Keratinocyte (primary cell): ENCODE measurements at regions not wholly inside any gene's neighbourhood (a gene's known extent, or its start where the extent isn't known, plus 50 kb on each side); places are given as distances from the start of the nearest gene placed in this dataset.

Experiments
- DNase-seq: peaks from one replicate; pipeline ENCODE4 v3.0.0-alpha.2; 2011; ENCODE audit warnings: low read depth, missing footprints, low spot score
- FAIRE-seq: peaks from 2 replicates; lab custom pipeline; 2011; peaks lifted over from hg19 to GRCh38; lab: Jason Lieb, UNC
- H2AFZ ChIP-seq: 2 replicates; pipeline ENCODE4 v1.6.0; 2012; ENCODE audit warnings: low read length, control low read depth, inconsistent platforms; ENCODE audit not compliant: control insufficient read depth
- H3K27ac ChIP-seq: 2 replicates; pipeline ENCODE4 v1.5.1; 2011; ENCODE audit warnings: low read length; ENCODE audit not compliant: control insufficient read depth, insufficient read depth
- H3K27me3 ChIP-seq: 3 replicates; pipeline ENCODE4 v1.6.0; 2011; ENCODE audit warnings: low read length; ENCODE audit not compliant: control insufficient read depth, insufficient read depth; ENCODE audit errors: extremely low read depth
- H3K36me3 ChIP-seq, 2 experiments: 2 replicates in 1 of 2; 3 replicates in 1 of 2; pipeline ENCODE4 v1.5.1; 2011; ENCODE audit warnings: low read length in 2 of 2, mild to moderate bottlenecking in 1 of 2; ENCODE audit not compliant: control insufficient read depth in 2 of 2, insufficient read depth in 2 of 2; ENCODE audit errors: extremely low read depth in 1 of 2
- H3K4me1 ChIP-seq: 3 replicates; pipeline ENCODE4 v1.5.1; 2011; ENCODE audit warnings: low read length; ENCODE audit not compliant: control insufficient read depth, insufficient read depth; ENCODE audit errors: extremely low read depth
- H3K4me2 ChIP-seq: 3 replicates; pipeline ENCODE4 v1.6.0; 2011; ENCODE audit warnings: low read depth, low read length; ENCODE audit not compliant: control insufficient read depth, insufficient read depth; ENCODE audit errors: extremely low read depth
- H3K4me3 ChIP-seq, 3 experiments: fragments of 200-600 bp in 1 of 3; sonication (generic) in 1 of 3; 2 replicates in 2 of 3; 3 replicates in 1 of 3; pipeline ENCODE4 v1.5.1; 2011 to 2016; ENCODE audit warnings: low read length in 3 of 3, mild to moderate bottlenecking in 3 of 3, control low read depth in 2 of 3, inconsistent platforms in 1 of 3, low read depth in 1 of 3, mixed read lengths in 1 of 3, mixed run types in 1 of 3, moderate library complexity in 1 of 3; ENCODE audit not compliant: control insufficient read depth in 2 of 3, insufficient read depth in 2 of 3; ENCODE audit errors: extremely low read depth in 1 of 3
- H3K79me2 ChIP-seq: 2 replicates; pipeline ENCODE4 v1.6.0; 2012; ENCODE audit warnings: low read length; ENCODE audit not compliant: control insufficient read depth, insufficient read depth
- H3K9ac ChIP-seq: 3 replicates; pipeline ENCODE4 v1.6.0; 2011; ENCODE audit warnings: low read length; ENCODE audit not compliant: control insufficient read depth, insufficient read depth; ENCODE audit errors: extremely low read depth
- H3K9me1 ChIP-seq: 3 replicates; pipeline ENCODE4 v1.6.0; 2011; ENCODE audit warnings: low read length; ENCODE audit not compliant: control insufficient read depth, insufficient read depth; ENCODE audit errors: extremely low read depth
- H3K9me3 ChIP-seq: 2 replicates; pipeline ENCODE4 v1.5.1; 2012; ENCODE audit warnings: low read depth, low read length; ENCODE audit not compliant: control insufficient read depth
- H4K20me1 ChIP-seq: 3 replicates; pipeline ENCODE4 v1.6.0; 2011; ENCODE audit warnings: low read length; ENCODE audit not compliant: control insufficient read depth, insufficient read depth; ENCODE audit errors: extremely low read depth
- EZH2 ChIP-seq: IDR thresholded peaks from one replicate; pipeline ENCODE4 v1.6.1; 2012; ENCODE audit warnings: inconsistent platforms, mild to moderate bottlenecking, low read length, moderate library complexity
- dilution Hi-C: fragments of 300-500 bp; cut with MboI; formaldehyde crosslinking; loops from one replicate; pipeline ENCODE4 v1.7.0; 2020; ENCODE audit warnings: low sequenced_read_pairs; ENCODE audit not compliant: extremely low pct_ligation_motif_present
- TF ChIP-seq, protein P1 (sequence below), 3 experiments: IDR thresholded peaks in 1 of 3; conservative IDR thresholded peaks in 1 of 3; optimal IDR thresholded peaks in 1 of 3; 2 replicates in 2 of 3; 3 replicates in 1 of 3; pipeline versions ENCODE3 to v1.5.1; 2011; ENCODE audit warnings: low read length in 3 of 3, mild to moderate bottlenecking in 3 of 3, moderate library complexity in 2 of 3, control low read depth in 1 of 3, inconsistent platforms in 1 of 3; ENCODE audit not compliant: insufficient read depth in 2 of 3; ENCODE audit errors: extremely low read depth in 1 of 3

DNA sequence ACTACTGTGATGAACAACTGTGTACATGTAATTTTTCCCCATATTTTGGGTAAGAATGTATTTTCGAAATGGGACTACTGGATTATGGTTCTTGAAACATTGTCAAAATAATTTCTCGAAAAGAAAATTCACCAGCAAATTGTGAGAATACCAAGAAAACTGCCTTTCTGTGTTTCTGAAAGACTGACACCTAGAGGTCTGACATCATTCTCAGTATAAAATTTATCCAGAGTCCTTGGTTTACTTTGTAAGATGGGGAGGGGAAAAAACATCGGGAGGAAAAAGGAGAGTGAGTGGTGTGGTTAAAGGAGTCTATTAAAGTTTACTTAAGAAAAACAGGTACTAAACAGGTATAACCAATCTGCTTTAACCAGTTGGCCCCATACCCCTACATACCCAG lies 149.2 kb downstream of the CEP120 start:
- H3K9ac ChIP-seq, result no peak overlapping the region
- no peaks in the 10 kb centered on the region for H3K9me1 ChIP-seq
- no peak overlapping the region for H3K4me3 ChIP-seq
- no peak for DNase-seq
- no peaks in the 10 kb centered on the region for H3K4me1 ChIP-seq
- H3K36me3 ChIP-seq, result no peaks in the 10 kb centered on the region
- H3K27ac ChIP-seq, result no peak overlapping the region
- dilution Hi-C loops, result no loop called here
- H3K9me3 ChIP-seq, result no peaks in the 10 kb centered on the region
- no peak overlapping the region for H3K4me2 ChIP-seq
- H2AFZ ChIP-seq, result no peak overlapping the region
- FAIRE-seq, result no peak
- no peak for TF ChIP-seq EZH2
- TF ChIP-seq, protein P1, sequence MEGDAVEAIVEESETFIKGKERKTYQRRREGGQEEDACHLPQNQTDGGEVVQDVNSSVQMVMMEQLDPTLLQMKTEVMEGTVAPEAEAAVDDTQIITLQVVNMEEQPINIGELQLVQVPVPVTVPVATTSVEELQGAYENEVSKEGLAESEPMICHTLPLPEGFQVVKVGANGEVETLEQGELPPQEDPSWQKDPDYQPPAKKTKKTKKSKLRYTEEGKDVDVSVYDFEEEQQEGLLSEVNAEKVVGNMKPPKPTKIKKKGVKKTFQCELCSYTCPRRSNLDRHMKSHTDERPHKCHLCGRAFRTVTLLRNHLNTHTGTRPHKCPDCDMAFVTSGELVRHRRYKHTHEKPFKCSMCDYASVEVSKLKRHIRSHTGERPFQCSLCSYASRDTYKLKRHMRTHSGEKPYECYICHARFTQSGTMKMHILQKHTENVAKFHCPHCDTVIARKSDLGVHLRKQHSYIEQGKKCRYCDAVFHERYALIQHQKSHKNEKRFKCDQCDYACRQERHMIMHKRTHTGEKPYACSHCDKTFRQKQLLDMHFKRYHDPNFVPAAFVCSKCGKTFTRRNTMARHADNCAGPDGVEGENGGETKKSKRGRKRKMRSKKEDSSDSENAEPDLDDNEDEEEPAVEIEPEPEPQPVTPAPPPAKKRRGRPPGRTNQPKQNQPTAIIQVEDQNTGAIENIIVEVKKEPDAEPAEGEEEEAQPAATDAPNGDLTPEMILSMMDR (optimal IDR thresholded peaks at IDR 0.05 in 1 of 3, IDR thresholded peaks at IDR 0.05 in 1 of 3, conservative IDR thresholded peaks at IDR 0.05 in 1 of 3; ENCODE audit: extremely low read depth in 1 of 3, insufficient read depth in 2 of 3, low read length in 3 of 3), result peak in 1 of 3 experiments; percentile 15
- no peaks in the 10 kb centered on the region for H3K79me2 ChIP-seq
- no peaks in the 10 kb centered on the region for H4K20me1 ChIP-seq
- no peaks in the 10 kb centered on the region for H3K27me3 ChIP-seq

DNA sequence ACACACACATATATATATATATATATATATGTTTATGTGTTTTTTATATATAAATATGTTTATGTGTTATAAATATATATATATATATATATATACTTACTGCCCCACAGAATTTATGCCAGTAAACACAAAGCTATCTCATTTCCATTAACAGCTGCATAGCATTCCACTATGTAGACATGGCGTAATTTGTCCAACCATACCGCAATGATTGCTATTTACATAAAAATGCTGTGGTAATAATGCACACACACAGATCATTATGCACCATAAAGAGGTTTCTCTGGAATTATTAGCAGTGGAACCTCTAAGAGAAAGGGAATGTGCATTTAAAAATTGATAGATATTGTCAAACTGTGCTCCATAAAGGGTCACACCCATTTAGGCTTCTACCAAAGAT lies 150.1 kb downstream of the CEP120 start:
- H3K4me3 ChIP-seq, result no peak overlapping the region
- no peak for DNase-seq
- no peaks in the 10 kb centered on the region for H3K9me1 ChIP-seq
- H3K9ac ChIP-seq, result no peak overlapping the region
- dilution Hi-C loops, result no loop called here
- no peaks in the 10 kb centered on the region for H4K20me1 ChIP-seq
- H3K4me2 ChIP-seq, result no peak overlapping the region
- TF ChIP-seq EZH2, result no peak
- TF ChIP-seq, protein P1 (optimal IDR thresholded peaks at IDR 0.05 in 1 of 3, IDR thresholded peaks at IDR 0.05 in 1 of 3, conservative IDR thresholded peaks at IDR 0.05 in 1 of 3; ENCODE audit: extremely low read depth in 1 of 3, insufficient read depth in 2 of 3, low read length in 3 of 3), result no peak
- H3K9me3 ChIP-seq, result no peaks in the 10 kb centered on the region
- no peak overlapping the region for H2AFZ ChIP-seq
- no peaks in the 10 kb centered on the region for H3K4me1 ChIP-seq
- no peaks in the 10 kb centered on the region for H3K79me2 ChIP-seq
- FAIRE-seq, result no peak
- H3K27me3 ChIP-seq, result no peaks in the 10 kb centered on the region
- no peaks in the 10 kb centered on the region for H3K36me3 ChIP-seq
- H3K27ac ChIP-seq, result no peak overlapping the region
